CD4-positive, alpha-beta memory T cell (primary cell): ENCODE measurements at regions not wholly inside any gene's neighbourhood (a gene's known extent, or its start where the extent isn't known, plus 50 kb on each side); places are given as distances from the start of the nearest gene placed in this dataset.

Source experiments
- CTCF ChIA-PET: fragments of 350-600 bp; sonication (Branson Sonifier 250); formaldehyde crosslinking; loops from one replicate; lab custom pipeline; 2021; ENCODE audit warnings: inconsistent platforms; ENCODE audit not compliant: partially characterized antibody; lab: Charles Lee
- POLR2A ChIA-PET: fragments of 350-600 bp; sonication (Branson Sonifier 250); formaldehyde crosslinking; loops from one replicate; lab custom pipeline; 2021; ENCODE audit not compliant: partially characterized antibody; lab: Charles Lee
- DNase-seq, 5 donors: peaks; one replicate each; pipeline versions ENCODE4 v3.0.0 to v3.0.0-alpha.2; 2020 to 2022; ENCODE audit warnings: mixed read lengths in 1 of 5
- H3K27ac ChIP-seq: one replicate; pipeline ENCODE4 v1.7.0; 2013; ENCODE audit warnings: low read depth, low read length
- H3K27me3 ChIP-seq: 2 replicates; pipeline ENCODE4 v1.7.0; 2013; ENCODE audit warnings: mild to moderate bottlenecking, low read length, moderate library complexity; ENCODE audit not compliant: insufficient read depth
- H3K36me3 ChIP-seq: 2 replicates; pipeline ENCODE4 v1.7.0; 2013; ENCODE audit warnings: mild to moderate bottlenecking, low read length, moderate library complexity; ENCODE audit not compliant: insufficient read depth
- H3K4me1 ChIP-seq: 2 replicates; pipeline ENCODE4 v1.7.0; 2013; ENCODE audit warnings: mild to moderate bottlenecking, low read length, moderate library complexity; ENCODE audit not compliant: insufficient read depth
- H3K4me3 ChIP-seq, 2 donors: one replicate each; pipeline ENCODE4 v1.7.0; 2013; ENCODE audit warnings: low read length in 2 of 2, mild to moderate bottlenecking in 1 of 2
- H3K9me3 ChIP-seq, 2 donors: one replicate each; pipeline ENCODE4 v1.7.0; 2013; ENCODE audit warnings: low read length in 2 of 2, control low read depth in 1 of 2; ENCODE audit not compliant: control insufficient read depth in 1 of 2
- H3K27ac Mint-ChIP-seq, 7 donors: one replicate each; pipeline ENCODE4 v1.8.0; 2020 to 2021; ENCODE audit warnings: mixed read lengths in 7 of 7, mild to moderate bottlenecking in 6 of 7, inconsistent platforms in 3 of 7, moderate library complexity in 3 of 7
- H3K27me3 Mint-ChIP-seq, 2 donors: one replicate each; pipeline ENCODE4 v1.8.0; 2020 to 2021; ENCODE audit warnings: mixed read lengths in 2 of 2
- H3K36me3 Mint-ChIP-seq, 2 donors: one replicate each; pipeline ENCODE4 v1.8.0; 2020 to 2021; ENCODE audit warnings: mixed read lengths in 2 of 2, inconsistent platforms in 1 of 2, mild to moderate bottlenecking in 1 of 2
- H3K4me1 Mint-ChIP-seq, 4 donors: one replicate each; pipeline ENCODE4 v1.8.0; 2020 to 2021; ENCODE audit warnings: mixed read lengths in 4 of 4, mild to moderate bottlenecking in 1 of 4
- H3K4me3 Mint-ChIP-seq, 8 donors: one replicate each; pipeline ENCODE4 v1.8.0; 2020 to 2021; ENCODE audit warnings: mixed read lengths in 8 of 8, mild to moderate bottlenecking in 7 of 8, moderate library complexity in 6 of 8, inconsistent platforms in 3 of 8
- H3K9me3 Mint-ChIP-seq, 8 donors: one replicate each; pipeline ENCODE4 v1.8.0; 2020 to 2021; ENCODE audit warnings: mixed read lengths in 8 of 8, mild to moderate bottlenecking in 5 of 8, inconsistent platforms in 3 of 8, moderate library complexity in 1 of 8
- intact Hi-C: fragments of 100-400 bp; cut with micrococcal nuclease; formaldehyde crosslinking; loops from one replicate; pipeline ENCODE4 v1.15.1; 2023

GRCh38 chr11:87851827-87852226 lies 323.4 kb downstream of the RAB38 start:
- Histone ChIP-seq H3K9me3 (no peaks in the 10 kb centered on the region), H3K4me3 (no peak overlapping the region), H3K4me1 (no peaks in the 10 kb centered on the region), H3K27me3 (no peaks in the 10 kb centered on the region), H3K36me3 (no peaks in the 10 kb centered on the region), H3K27ac (no peak overlapping the region)
- ChIA-PET POLR2A (no interaction called here), CTCF (no interaction called here)
- intact Hi-C loops = no loop called here
- no peaks in the 10 kb centered on the region for H3K36me3 Mint-ChIP-seq
- H3K27ac Mint-ChIP-seq = no peak overlapping the region
- no peak for DNase-seq
- H3K9me3 Mint-ChIP-seq = peaks cover 0 to 2% (median 0%) of the 10 kb centered on the region in 8 donors
- H3K4me3 Mint-ChIP-seq = no peak overlapping the region
- no peaks in the 10 kb centered on the region for H3K4me1 Mint-ChIP-seq
- H3K27me3 Mint-ChIP-seq = no peaks in the 10 kb centered on the region

- no peak overlapping the region for H3K27ac ChIP-seq
- H3K4me3 ChIP-seq = no peak overlapping the region
- intact Hi-C loops = no loop called here
- no peaks in the 10 kb centered on the region for H3K4me1 ChIP-seq
- DNase-seq = no peak
- CTCF ChIA-PET = no interaction called here
- H3K9me3 ChIP-seq = no peaks in the 10 kb centered on the region
- H3K4me3 Mint-ChIP-seq = no peak overlapping the region
- no peak overlapping the region for H3K27ac Mint-ChIP-seq
- no peaks in the 10 kb centered on the region for H3K36me3 Mint-ChIP-seq
- POLR2A ChIA-PET = no interaction called here
- H3K36me3 ChIP-seq = no peaks in the 10 kb centered on the region
- peaks cover 0 to 2% (median 0%) of the 10 kb centered on the region in 8 donors for H3K9me3 Mint-ChIP-seq
- H3K27me3 ChIP-seq = no peaks in the 10 kb centered on the region
- H3K4me1 Mint-ChIP-seq = no peaks in the 10 kb centered on the region
- H3K27me3 Mint-ChIP-seq = no peaks in the 10 kb centered on the region
These were observed 324.0 kb downstream of the RAB38 start for GRCh38 chr11:87851234-87851633.

- peaks cover 0 to 2% (median 0%) of the 10 kb centered on the region in 8 donors for H3K9me3 Mint-ChIP-seq
- H3K27ac ChIP-seq = no peak overlapping the region
- no peak overlapping the region for H3K27ac Mint-ChIP-seq
- intact Hi-C loops = no loop called here
- H3K27me3 ChIP-seq = no peaks in the 10 kb centered on the region
- H3K36me3 ChIP-seq = no peaks in the 10 kb centered on the region
- H3K36me3 Mint-ChIP-seq = no peaks in the 10 kb centered on the region
- no peaks in the 10 kb centered on the region for H3K4me1 ChIP-seq
- H3K27me3 Mint-ChIP-seq = no peaks in the 10 kb centered on the region
- no peaks in the 10 kb centered on the region for H3K4me1 Mint-ChIP-seq
- POLR2A ChIA-PET = no interaction called here
- CTCF ChIA-PET = no interaction called here
- H3K4me3 ChIP-seq = no peak overlapping the region
- no peak for DNase-seq
- no peak overlapping the region for H3K4me3 Mint-ChIP-seq
- no peaks in the 10 kb centered on the region for H3K9me3 ChIP-seq
These were observed 326.0 kb downstream of the RAB38 start for GRCh38 chr11:87849216-87849615.

GRCh38 chr11:87840786-87841185 lies 334.5 kb downstream of the RAB38 start:
- no peaks in the 10 kb centered on the region for H3K27me3 ChIP-seq
- H3K27me3 Mint-ChIP-seq = no peaks in the 10 kb centered on the region
- no peak overlapping the region for H3K27ac ChIP-seq
- no peak for DNase-seq
- no peaks in the 10 kb centered on the region for H3K36me3 ChIP-seq
- ChIA-PET POLR2A (no interaction called here), CTCF (no interaction called here)
- H3K4me3 ChIP-seq = no peak overlapping the region
- H3K4me1 Mint-ChIP-seq = no peaks in the 10 kb centered on the region
- H3K4me3 Mint-ChIP-seq = no peak overlapping the region
- H3K27ac Mint-ChIP-seq = no peak overlapping the region
- peaks cover 0 to 9% (median 0%) of the 10 kb centered on the region in 8 donors for H3K9me3 Mint-ChIP-seq
- intact Hi-C loops = no loop called here
- H3K4me1 ChIP-seq = no peaks in the 10 kb centered on the region
- H3K9me3 ChIP-seq = no peaks in the 10 kb centered on the region
- no peaks in the 10 kb centered on the region for H3K36me3 Mint-ChIP-seq

GRCh38 chr11:87832211-87832610 lies 343.0 kb downstream of the RAB38 start:
- intact Hi-C loops = no loop called here
- no peaks in the 10 kb centered on the region for H3K27me3 ChIP-seq
- H3K4me3 Mint-ChIP-seq = no peak overlapping the region
- H3K27ac Mint-ChIP-seq = no peak overlapping the region
- no peak overlapping the region for H3K4me3 ChIP-seq
- H3K36me3 Mint-ChIP-seq = no peaks in the 10 kb centered on the region
- DNase-seq = no peak
- peaks cover 0 to 4% (median 0%) of the 10 kb centered on the region in 8 donors for H3K9me3 Mint-ChIP-seq
- no peaks in the 10 kb centered on the region for H3K4me1 Mint-ChIP-seq
- POLR2A ChIA-PET = no interaction called here
- no peaks in the 10 kb centered on the region for H3K4me1 ChIP-seq
- no peaks in the 10 kb centered on the region for H3K9me3 ChIP-seq
- H3K27ac ChIP-seq = no peak overlapping the region
- H3K27me3 Mint-ChIP-seq = no peaks in the 10 kb centered on the region
- H3K36me3 ChIP-seq = no peaks in the 10 kb centered on the region
- CTCF ChIA-PET = no interaction called here

- Mint-ChIP-seq H3K36me3 (no peaks in the 10 kb centered on the region), H3K4me1 (no peaks in the 10 kb centered on the region), H3K9me3 (peaks cover 0 to 4% (median 0%) of the 10 kb centered on the region in 8 donors), H3K4me3 (no peak overlapping the region), H3K27me3 (no peaks in the 10 kb centered on the region), H3K27ac (no peak overlapping the region)
- no peak overlapping the region for H3K4me3 ChIP-seq
- DNase-seq = no peak
- ChIA-PET CTCF (no interaction called here), POLR2A (no interaction called here)
- no peaks in the 10 kb centered on the region for H3K36me3 ChIP-seq
- H3K4me1 ChIP-seq = no peaks in the 10 kb centered on the region
- no peaks in the 10 kb centered on the region for H3K27me3 ChIP-seq
- H3K27ac ChIP-seq = no peak overlapping the region
- intact Hi-C loops = no loop called here
- H3K9me3 ChIP-seq = no peaks in the 10 kb centered on the region
These were observed 355.2 kb downstream of the RAB38 start for GRCh38 chr11:87820011-87820410.

GRCh38 chr11:87819151-87819550 lies 356.1 kb downstream of the RAB38 start:
- no peaks in the 10 kb centered on the region for H3K9me3 ChIP-seq
- DNase-seq = no peak
- H3K36me3 ChIP-seq = no peaks in the 10 kb centered on the region
- Mint-ChIP-seq H3K4me1 (no peaks in the 10 kb centered on the region), H3K9me3 (peaks cover 0 to 5% (median 0%) of the 10 kb centered on the region in 8 donors), H3K27ac (no peak overlapping the region), H3K4me3 (no peak overlapping the region), H3K36me3 (no peaks in the 10 kb centered on the region), H3K27me3 (no peaks in the 10 kb centered on the region)
- H3K27me3 ChIP-seq = no peaks in the 10 kb centered on the region
- ChIA-PET POLR2A (no interaction called here), CTCF (interaction anchor here (1.4 kb wide), 1 partner anchor 8 kb away, joined by 3 read pairs; no protein-coding TSS in a partner anchor)
- H3K4me1 ChIP-seq = no peaks in the 10 kb centered on the region
- no peak overlapping the region for H3K27ac ChIP-seq
- no peak overlapping the region for H3K4me3 ChIP-seq
- intact Hi-C loops = no loop called here
